ENCODE measurements at regions not wholly inside any gene's neighbourhood (a gene's known extent, or its start where the extent isn't known, plus 50 kb on each side); places are given as distances from the start of the nearest gene placed in this dataset.

DNA sequence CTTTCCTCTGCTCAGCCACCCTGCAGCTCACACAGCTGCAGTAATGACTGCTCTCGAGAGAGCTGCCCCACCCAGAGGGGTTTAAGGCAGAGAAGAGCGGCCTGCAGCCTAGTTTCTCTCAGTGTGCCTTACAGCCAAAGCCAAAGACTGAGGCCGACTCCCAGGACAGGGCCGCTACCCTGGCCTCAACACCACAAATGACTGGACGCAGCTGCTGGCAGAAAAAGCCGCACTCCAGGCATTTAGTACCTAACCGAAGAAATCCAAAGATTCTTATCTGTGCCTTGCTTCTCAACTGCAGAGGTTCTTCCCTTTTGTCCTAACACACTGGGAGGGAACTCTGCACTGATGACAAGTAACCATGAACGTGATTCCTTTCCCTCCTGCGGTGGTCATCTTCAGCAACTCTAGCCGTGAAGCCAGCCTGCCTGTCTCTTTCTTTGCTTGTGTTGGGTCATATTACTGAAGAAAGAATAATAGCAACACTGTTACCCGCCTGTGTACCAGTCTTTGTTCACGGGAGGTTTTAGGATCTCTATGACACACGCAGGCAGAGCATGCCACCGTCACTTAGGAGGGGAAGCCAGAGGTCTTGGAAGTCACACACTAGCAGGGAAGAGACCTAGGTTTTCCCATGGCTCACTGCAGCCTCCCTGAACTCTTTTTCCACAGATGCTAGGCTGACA lies 202.7 kb downstream of the RHOU start:
- TF ChIP-seq, protein P1, sequence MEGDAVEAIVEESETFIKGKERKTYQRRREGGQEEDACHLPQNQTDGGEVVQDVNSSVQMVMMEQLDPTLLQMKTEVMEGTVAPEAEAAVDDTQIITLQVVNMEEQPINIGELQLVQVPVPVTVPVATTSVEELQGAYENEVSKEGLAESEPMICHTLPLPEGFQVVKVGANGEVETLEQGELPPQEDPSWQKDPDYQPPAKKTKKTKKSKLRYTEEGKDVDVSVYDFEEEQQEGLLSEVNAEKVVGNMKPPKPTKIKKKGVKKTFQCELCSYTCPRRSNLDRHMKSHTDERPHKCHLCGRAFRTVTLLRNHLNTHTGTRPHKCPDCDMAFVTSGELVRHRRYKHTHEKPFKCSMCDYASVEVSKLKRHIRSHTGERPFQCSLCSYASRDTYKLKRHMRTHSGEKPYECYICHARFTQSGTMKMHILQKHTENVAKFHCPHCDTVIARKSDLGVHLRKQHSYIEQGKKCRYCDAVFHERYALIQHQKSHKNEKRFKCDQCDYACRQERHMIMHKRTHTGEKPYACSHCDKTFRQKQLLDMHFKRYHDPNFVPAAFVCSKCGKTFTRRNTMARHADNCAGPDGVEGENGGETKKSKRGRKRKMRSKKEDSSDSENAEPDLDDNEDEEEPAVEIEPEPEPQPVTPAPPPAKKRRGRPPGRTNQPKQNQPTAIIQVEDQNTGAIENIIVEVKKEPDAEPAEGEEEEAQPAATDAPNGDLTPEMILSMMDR (IDR thresholded peaks at IDR 0.05): no peak
- no peak for TF ChIP-seq POLR2A (IDR thresholded peaks at IDR 0.05)
